Stomach (tissue), 4 donors: ENCODE measurements at regions not wholly inside any gene's neighbourhood (a gene's known extent, or its start where the extent isn't known, plus 50 kb on each side); places are given as distances from the start of the nearest gene placed in this dataset.

ENCODE experiments used
- POLR2A ChIP-seq, 4 donors: fragments of 450-650 bp; IDR thresholded peaks; one replicate each; pipeline ENCODE4 v1.6.1; 2016; ENCODE audit warnings: antibody characterized with exemption in 4 of 4, control low read depth in 2 of 4, mild to moderate bottlenecking in 1 of 4, moderate library complexity in 1 of 4
- POLR2AphosphoS5 ChIP-seq, 3 donors: sonication (generic); formaldehyde crosslinking; IDR thresholded peaks; one replicate each; pipeline ENCODE4 v1.6.1; 2016; ENCODE audit warnings: antibody characterized with exemption in 3 of 3
- TF ChIP-seq, protein P1 (sequence below), 7 experiments: fragments of 450-650 bp in 4 of 7; fragments of 200-600 bp in 3 of 7; sonication (generic) in 3 of 7; IDR thresholded peaks; one replicate each; pipeline ENCODE4 v1.5.1; 2016 to 2019; ENCODE audit warnings: antibody characterized with exemption in 7 of 7, control low read depth in 2 of 7, mild to moderate bottlenecking in 1 of 7

DNA sequence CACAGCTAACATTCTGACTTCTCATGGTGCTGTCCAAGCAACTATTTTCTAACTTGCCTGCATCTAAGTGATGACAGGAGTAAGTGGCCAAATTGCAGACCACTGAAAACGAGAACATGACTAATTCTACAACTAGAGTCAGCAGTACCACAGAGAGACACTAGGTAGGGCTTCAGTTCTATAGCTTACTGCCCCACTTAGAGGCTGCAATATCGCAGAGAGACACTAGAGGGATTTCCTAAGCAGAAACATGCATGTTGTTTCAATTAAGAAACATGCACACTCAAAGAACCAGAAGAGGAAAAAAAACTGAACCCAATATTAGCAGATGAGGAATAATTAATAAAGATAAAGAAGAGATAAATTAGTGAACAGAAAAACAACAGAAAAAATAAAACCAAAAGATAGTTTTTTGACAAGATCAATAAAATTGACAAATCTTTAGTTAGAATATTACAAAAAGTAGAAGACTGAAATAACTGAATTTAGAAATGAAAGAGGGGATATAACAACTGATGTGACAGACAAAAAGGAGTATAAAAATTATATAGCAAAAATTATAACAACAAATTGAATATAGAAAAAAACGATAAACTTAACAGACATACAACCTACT lies 100.8 kb downstream of the SPIN4 start:
- TF ChIP-seq POLR2A (IDR thresholded peaks at IDR 0.05) (no peak), POLR2AphosphoS5 (IDR thresholded peaks at IDR 0.05) (no peak)
- TF ChIP-seq, protein P1, sequence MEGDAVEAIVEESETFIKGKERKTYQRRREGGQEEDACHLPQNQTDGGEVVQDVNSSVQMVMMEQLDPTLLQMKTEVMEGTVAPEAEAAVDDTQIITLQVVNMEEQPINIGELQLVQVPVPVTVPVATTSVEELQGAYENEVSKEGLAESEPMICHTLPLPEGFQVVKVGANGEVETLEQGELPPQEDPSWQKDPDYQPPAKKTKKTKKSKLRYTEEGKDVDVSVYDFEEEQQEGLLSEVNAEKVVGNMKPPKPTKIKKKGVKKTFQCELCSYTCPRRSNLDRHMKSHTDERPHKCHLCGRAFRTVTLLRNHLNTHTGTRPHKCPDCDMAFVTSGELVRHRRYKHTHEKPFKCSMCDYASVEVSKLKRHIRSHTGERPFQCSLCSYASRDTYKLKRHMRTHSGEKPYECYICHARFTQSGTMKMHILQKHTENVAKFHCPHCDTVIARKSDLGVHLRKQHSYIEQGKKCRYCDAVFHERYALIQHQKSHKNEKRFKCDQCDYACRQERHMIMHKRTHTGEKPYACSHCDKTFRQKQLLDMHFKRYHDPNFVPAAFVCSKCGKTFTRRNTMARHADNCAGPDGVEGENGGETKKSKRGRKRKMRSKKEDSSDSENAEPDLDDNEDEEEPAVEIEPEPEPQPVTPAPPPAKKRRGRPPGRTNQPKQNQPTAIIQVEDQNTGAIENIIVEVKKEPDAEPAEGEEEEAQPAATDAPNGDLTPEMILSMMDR (IDR thresholded peaks at IDR 0.05): peak in 5 of 7 experiments; percentile 61 to 87 (median 85)
